Superior temporal gyrus (tissue), 1 donor: ENCODE measurements at regions not wholly inside any gene's neighbourhood (a gene's known extent, or its start where the extent isn't known, plus 50 kb on each side); places are given as distances from the start of the nearest gene placed in this dataset.

Experiments used
- DNase-seq: peaks from one replicate; pipeline ENCODE4 v3.0.0-alpha.2; 2016; ENCODE audit errors: extremely low spot score

GRCh38 chr9:109950710-109951443 is 170.9 kb downstream of the PALM2AKAP2 start:
- no peak for DNase-seq

GRCh38 chr9:109953300-109953699 is 173.3 kb downstream of the PALM2AKAP2 start:
- no peak for DNase-seq

DNA sequence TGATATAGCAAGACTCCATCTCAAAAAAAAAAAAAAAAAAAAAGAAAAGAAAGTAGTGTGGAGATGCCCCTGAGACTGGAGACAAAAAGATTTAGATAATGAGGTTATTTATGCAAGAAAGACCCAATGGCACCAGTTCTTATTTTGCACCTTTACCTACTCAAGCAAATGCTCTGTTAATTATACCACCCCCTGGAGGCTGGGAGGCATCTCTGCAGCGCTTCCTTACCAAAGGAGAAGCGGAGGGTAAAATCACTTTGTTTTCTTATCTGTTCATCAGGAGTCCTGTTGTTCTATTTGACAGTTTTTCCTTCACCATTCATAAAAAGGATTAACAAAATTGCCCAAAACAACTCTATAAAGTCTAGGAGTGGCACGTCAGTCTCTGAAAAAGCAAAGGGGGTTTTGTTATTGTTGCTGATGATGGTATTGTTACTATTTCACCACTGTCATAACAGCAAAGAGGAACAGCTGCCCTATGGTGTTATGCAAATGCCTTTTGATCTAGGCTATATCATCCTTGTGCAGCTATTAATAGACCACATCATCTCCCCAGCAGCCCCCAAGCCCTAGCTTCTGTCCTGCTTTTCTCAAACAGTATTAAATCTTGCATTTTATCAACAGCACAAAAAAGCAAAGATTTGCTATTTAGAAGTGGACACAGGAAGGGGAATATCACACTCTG is 174.0 kb downstream of the PALM2AKAP2 start:
- no peak for DNase-seq

DNA sequence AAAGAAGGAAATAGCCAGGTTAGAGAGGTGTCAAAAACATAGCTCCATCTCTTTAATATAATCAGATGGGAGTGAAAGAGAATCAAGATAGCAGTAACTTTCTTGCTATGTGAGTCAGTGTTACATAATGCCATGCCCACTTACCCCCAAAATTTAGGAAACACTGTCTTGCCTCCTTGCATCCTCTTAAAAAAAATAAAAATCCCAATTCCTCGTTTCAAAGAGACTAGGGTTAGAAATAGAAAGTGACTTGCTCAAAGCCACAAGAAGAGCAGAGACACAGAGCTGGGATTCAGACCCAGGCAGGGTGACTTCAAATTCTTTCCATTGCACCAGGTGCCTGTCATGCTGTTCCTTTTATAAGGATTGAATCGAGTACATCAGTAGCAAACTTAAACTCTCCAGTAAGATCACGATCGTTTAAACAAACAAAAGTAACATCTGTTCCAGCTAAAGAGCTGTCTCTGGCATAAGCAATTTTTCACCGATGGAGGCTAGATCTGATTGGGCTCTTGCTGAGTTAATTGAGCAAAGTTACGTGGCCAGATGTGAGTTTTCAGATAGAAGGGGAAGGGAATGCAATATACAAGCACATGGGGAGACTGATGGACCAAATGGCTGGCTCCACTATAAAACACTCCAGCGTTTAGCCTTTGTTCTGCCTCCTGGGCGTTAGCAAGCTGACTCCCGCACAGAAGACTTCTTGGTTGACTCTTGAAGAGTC is 176.9 kb downstream of the PALM2AKAP2 start:
- DNase-seq = no peak

- DNase-seq = no peak
Observed at GRCh38 chr9:109959679-109960078, 179.7 kb downstream of the PALM2AKAP2 start.

DNA sequence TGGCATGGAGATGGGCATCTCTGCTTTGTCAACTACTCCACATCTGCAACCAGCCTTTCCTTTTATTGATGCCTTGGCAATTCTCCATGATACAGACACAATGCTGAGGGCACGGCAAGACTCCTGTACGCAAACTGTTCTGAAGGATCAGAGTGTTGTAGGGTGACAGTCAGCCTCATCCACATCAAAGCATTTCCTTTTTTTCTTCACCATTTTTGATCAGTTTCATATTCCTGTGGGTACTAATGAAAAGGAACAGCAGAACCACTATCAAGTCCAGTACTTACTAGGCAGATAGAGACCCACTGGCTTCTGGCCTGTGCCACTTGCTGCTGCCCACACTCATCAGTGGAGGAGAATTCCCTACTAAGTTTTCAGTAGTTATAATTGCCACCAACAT is 181.6 kb downstream of the PALM2AKAP2 start:
- no peak for DNase-seq

GRCh38 chr9:109962215-109962614 is 182.2 kb downstream of the PALM2AKAP2 start:
- DNase-seq = no peak

- no peak for DNase-seq
Observed at GRCh38 chr9:109963079-109963478, 183.1 kb downstream of the PALM2AKAP2 start.

- no peak for DNase-seq
Observed at GRCh38 chr9:109966643-109967368, 186.8 kb downstream of the PALM2AKAP2 start.

DNA sequence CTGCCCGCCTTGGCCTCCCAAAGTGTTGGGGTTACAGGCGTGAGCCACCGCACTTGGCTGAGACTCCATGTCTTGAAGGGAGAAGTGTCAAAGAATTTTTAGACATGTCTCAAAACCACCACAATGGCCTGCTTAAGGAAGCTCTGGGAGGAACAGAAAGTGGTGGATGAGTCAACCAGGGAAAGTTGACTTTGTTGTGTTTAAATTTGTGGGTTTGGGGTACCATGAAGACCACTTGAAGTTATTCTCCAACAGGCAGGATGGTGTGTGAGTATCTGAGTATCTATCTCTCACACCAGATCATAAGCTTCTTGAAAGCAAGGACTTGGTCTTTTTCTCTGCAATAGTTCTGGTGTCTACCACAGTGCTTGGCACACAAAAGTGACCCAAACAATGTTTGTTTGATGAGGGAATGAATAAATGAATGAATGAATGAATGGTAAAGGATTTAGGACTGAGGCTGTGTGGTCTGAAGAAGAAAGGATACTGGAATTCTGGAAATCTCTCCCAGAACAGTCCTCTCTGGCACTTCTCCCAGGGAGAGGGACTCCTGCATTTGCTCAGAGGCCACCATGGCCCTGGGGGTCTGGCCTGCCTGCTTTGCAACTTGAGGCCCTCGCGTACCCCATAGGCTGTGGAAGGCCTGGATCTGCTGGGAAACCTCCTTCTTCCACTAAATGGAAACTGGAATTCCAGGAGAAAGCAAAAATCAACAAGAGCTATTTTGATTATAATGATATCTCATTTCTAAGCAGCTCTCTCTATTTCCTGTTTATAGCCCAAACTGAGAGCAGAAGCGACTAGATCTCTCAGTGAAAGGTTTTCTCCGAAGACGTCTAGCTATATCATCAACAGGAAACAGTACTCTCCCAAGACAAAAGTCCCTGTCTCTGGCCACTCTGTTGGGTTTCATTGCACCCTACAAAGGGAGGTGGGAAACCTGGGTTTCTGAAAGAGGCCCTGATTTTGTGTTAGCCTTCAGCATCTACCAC is 187.9 kb downstream of the PALM2AKAP2 start:
- no peak for DNase-seq

GRCh38 chr9:109969011-109969410 is 189.0 kb downstream of the PALM2AKAP2 start:
- DNase-seq = no peak

DNA sequence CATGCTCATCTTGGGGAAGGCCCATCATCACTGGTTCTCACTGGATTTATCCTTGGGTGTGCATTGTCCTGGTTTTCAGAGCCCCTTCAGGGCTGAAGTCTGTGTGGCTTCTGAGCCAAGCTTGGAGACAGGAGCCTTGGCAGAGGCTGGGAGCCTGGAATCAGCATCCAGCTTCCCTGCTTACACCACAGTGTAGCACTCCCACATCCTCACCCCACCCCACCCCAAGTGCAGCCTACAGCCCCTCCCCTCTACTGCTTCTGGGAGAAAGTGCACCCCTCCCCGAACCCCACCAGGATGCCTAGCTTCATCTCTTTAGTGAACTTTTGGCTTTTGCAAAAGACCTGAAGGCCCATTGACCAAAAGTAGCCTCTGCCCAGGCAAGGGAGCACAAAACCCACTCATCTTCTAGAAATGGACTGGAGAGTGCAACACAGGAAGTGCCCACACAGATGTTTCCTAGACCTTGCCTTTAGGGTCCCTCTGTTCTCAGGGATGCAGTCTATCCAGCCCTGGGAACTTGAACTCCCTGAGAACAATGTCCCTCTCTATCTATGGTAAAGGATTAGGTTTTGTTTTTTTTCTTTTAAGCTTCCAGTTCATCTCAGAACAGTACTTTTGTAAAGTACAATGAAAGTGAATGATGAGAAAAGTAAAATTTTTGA is 189.7 kb downstream of the PALM2AKAP2 start:
- DNase-seq = no peak

DNA sequence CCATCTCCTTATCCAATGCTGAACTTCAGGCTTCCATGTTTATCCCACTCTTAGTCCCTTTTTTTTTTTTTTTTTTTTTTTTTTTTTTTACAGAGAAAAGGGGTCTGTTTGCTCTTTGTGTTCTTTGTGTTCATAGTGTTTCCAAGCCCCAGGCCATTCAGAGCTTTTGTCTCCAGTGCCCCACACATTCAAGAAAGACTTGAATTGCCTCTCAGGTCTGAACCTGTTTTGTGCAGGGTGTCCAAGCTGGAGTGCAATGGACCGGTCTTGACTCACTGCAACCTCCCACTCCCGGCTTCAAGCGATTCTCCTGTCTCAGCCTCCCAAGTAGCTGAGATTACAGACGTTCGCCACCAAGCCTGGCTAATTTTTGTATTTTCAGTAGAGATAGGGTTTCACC is 191.2 kb downstream of the PALM2AKAP2 start:
- no peak for DNase-seq

GRCh38 chr9:109972026-109972882 is 192.3 kb downstream of the PALM2AKAP2 start:
- DNase-seq = no peak

DNA sequence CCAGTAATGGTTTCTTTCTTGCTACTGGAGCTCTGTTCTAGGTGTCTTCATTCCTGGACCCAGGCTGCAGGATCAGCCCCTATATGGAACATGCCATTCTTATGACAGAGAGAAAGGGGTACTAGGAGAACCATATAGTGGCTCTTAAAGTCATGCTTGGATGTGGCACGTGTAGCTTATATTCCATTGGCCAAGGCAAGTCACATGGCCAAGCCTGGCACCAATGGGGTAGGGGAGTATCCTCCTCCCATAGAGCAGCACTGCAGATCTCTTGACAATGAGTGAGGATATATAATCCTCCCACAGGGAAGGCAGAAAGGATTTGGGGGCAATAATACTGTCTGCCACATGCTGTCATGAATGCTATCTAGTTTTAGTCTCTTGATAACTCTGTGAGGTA is 193.3 kb downstream of the PALM2AKAP2 start:
- DNase-seq = no peak

DNA sequence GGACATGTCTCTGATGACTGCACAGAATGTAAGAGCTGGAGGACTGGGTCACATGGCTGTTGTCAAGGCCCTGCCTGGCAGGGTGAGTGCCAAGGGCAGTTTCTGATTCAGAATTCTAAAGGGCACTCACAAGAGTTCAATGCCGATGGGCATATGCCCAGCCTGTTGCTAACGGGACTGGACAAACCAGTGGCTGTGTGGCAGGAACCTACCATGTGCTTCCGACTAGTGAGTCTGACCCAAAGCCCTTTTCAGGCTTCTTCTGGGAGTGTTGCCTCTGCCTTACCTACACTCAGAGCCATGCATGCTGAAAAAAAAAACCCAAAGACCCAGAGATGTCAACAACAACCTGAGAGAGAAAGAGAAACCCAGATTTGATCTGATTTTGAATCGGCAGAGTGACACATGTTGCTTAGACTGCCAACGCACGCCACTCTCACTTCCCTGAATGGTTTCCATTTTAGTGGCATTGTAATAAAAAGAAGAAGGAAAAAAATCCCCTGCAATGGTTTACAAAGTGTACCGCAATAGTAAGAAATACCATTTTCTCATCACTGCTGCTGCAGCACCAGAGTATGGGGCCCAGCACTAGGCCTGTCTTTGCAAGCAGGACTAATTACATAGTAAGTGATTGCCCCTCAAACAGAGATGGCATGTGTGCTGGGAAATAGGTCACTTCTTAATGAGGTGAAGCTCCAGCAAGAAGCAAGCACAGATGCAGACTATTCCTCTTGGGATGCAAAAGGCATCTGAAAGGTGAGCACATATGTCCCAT is 194.3 kb downstream of the PALM2AKAP2 start:
- DNase-seq = peak; percentile 50

DNA sequence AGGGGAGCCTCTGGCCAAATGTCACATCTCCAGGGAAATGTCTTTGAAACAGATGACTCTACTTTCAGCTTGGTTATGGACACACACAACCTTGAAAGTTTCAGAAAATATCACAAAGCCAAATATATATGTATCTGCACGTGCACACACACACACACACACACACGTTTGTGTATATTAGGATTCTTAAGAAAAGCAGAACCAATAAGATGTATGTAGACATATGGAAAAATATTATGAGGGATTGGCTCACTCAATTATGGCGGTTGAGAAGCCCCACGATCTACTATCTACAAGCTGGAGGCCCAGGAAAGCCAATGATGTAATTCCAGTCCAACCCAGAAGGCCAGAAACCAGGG is 194.9 kb downstream of the PALM2AKAP2 start:
- no peak for DNase-seq

DNA sequence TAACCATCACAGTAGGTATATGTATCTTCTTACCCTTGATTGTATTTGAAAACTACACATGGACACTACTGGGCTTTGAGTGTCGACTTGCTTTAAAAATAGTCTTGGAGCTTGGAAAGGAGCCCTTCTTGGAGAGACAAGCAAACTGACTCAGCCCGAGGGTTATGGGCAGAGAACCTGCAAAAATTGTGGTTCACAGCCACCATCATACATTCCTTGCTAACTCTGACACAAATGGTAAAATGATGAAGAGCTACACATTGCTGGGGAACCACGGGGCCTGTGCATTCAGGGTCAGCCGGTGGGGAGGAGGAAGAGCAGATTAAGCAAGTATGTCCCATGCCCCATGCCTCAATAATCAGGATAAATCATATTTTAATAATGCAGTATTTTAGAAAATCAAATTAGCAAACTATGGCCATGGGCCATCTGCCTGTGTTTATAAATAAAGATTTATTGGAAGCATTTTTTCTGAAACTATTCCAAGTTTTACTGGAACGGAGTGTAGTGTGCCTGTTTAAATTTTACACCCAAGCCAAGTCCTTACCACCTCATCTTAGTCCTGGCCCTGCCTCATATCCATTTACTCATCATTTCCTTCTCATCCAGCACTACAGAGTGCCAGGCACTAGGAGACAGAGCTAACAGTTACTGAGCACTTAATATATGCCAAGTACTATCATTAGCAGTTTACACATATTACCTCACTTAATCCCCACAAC is 195.7 kb downstream of the PALM2AKAP2 start:
- DNase-seq = no peak
